Large intestine (tissue), 3 donors: ENCODE measurements at regions not wholly inside any gene's neighbourhood (a gene's known extent, or its start where the extent isn't known, plus 50 kb on each side); places are given as distances from the start of the nearest gene placed in this dataset.
"Not testable (repeated sequence)": the region's sequence is repeated elsewhere in the genome, so short reads cannot be mapped to it uniquely, and the experiment has no call there.

Experiments
- DNase-seq, 2 donors: peaks; one replicate each; pipeline versions ENCODE4 v3.0.0 to v3.0.0-alpha.2; 2013
- H3K27ac ChIP-seq: one replicate; pipeline ENCODE4 v1.5.1; 2013; ENCODE audit warnings: low read length
- H3K27me3 ChIP-seq: 2 replicates; pipeline ENCODE4 v1.6.1; 2013; ENCODE audit warnings: low read length; ENCODE audit not compliant: control insufficient read depth, insufficient read depth
- H3K36me3 ChIP-seq: 2 replicates; pipeline ENCODE4 v1.6.1; 2013; ENCODE audit warnings: low read length; ENCODE audit not compliant: control insufficient read depth, insufficient read depth
- H3K4me1 ChIP-seq: one replicate; pipeline ENCODE4 v1.6.1; 2013; ENCODE audit warnings: low read length; ENCODE audit not compliant: control insufficient read depth, insufficient read depth
- H3K4me3 ChIP-seq: one replicate; pipeline ENCODE4 v1.5.1; 2013; ENCODE audit warnings: low read length
- H3K9me3 ChIP-seq: one replicate; pipeline ENCODE4 v1.6.1; 2013; ENCODE audit warnings: mild to moderate bottlenecking, low read depth, low read length, moderate library complexity; ENCODE audit not compliant: control insufficient read depth
- WGBS: methylation state at CpG from one replicate; pipeline ENCODE4 v1.1.5; 2013; ENCODE audit warnings: low lambda C conversion rate; ENCODE audit not compliant: insufficient coverage; 5-methylcytosine and 5-hydroxymethylcytosine counted together

DNA sequence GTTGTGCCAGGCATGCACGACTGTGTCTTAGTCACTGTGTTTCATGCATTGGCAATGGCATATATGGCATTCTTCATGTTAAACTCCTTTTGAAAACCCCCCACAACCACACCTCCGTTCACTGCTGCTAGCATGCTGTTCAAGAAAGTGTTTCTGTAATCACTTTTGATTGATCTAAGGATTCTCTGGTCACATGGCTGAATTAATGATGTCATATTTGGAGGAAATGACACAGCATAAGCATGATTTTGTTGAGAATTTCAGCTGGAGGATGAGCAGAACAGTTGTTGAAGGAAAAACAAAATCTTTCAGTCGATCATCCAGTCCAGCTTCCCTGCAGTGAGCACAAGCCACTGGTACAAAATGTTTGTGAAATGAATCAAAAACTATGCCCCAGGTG is 203.5 kb upstream of the ECI2 start:
- H3K9me3 ChIP-seq = no peaks in the 10 kb centered on the region
- WGBS = no CpG with 5 or more reads among the region's 3 CpGs

DNA sequence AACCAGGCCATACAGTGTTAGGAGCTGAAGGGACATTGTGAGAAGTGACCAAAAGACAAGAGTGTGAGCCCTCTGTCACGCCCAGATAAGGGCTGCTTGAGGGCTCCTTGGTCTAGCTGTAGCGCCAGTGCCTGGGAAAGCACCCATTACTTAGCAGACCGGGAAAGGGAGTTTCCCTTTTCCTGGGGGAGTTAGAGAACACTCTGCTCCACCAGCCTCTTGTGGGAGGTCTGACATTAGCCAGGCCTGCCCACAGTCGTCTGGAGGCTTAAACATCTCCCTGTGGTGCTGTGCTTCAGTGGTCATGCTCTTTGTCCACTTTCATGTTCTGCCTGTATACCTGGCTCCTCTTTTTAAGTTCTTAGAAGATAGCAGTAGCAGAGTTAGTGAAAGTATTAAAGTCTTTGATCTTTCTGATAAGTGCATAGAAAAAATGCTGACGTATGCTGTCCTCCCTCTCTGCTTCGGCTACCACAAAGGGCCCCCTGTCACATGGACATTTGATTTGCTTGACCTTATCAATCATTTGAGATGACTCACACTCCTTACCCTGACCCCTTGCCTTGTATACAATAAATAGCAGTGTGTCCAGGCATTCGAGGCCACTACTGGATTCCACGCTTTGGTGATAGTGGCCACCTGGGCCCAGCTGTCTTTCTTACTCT is 201.5 kb upstream of the ECI2 start:
- no peaks in the 10 kb centered on the region for H3K27me3 ChIP-seq
- whole genome bisulfite sequencing = no CpG with 5 or more reads among the region's 8 CpGs
- H3K9me3 ChIP-seq = no peaks in the 10 kb centered on the region
- no peaks in the 10 kb centered on the region for H3K4me1 ChIP-seq
- no peak overlapping the region for H3K27ac ChIP-seq
- no peak overlapping the region for H3K4me3 ChIP-seq
- no peaks in the 10 kb centered on the region for H3K36me3 ChIP-seq
- DNase-seq = no peak

More for the DNA sequence above, 203.5 kb upstream of the ECI2 start:
- H3K27ac ChIP-seq = no peak overlapping the region
- H3K36me3 ChIP-seq = no peaks in the 10 kb centered on the region
- no peak overlapping the region for H3K4me3 ChIP-seq
- no peak for DNase-seq
- no peaks in the 10 kb centered on the region for H3K27me3 ChIP-seq
- no peaks in the 10 kb centered on the region for H3K4me1 ChIP-seq

DNA sequence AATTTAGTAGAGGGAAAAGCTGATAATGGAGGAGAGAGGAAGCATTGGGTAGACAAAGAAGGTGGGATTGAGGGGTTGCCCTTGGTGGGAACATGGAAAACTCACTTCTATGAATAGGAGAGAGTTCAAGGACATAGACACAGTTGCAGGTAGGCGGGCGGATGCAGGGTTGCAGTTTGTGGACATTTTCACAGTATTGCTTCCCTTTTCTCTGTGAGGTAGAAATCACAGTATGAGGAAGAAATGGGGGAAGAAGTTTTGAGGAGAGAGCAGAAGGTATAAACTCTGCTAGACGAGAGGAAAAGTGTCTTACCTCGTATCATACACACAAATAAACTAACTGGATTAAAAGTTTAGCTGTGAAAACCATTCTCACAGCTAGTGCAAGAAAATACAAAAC is 200.7 kb upstream of the ECI2 start:
- Histone ChIP-seq H3K36me3 (no peaks in the 10 kb centered on the region), H3K9me3 (no peaks in the 10 kb centered on the region)
- WGBS = no CpG with 5 or more reads among the region's 4 CpGs

DNA sequence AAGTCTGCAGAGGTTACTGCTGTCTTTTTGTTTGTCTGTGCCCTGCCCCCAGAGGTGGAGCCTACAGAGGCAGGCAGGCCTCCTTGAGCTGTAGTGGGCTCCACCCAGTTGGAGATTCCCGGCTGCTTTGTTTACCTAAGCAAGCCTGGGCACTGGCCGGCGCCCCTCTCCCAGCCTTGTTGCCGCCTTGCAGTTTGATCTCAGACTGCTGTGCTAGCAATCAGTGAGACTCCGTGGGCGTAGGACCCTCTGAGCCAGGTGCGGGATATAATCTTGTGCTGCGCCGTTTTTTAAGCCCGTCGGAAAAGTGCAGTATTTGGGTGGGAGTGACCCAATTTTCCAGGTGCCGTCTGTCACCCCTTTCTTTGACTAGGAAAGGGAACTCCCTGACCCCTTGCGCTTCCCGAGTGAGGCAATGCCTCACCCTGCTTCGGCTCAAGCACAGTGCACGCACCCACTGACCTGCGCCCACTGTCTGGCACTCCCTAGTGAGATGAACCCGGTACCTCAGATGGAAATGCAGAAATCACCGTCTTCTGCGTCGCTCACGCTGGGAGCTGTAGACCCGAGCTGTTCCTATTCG is 198.9 kb upstream of the ECI2 start:
- H3K9me3 ChIP-seq, H3K27me3 ChIP-seq, H3K4me3 ChIP-seq, H3K36me3 ChIP-seq, H3K27ac ChIP-seq, H3K4me1 ChIP-seq, DNase-seq: not testable (repeated sequence)
- no CpG with 5 or more reads among the region's 24 CpGs for WGBS

More for the DNA sequence above, 200.7 kb upstream of the ECI2 start:
- Histone ChIP-seq H3K27me3 (no peaks in the 10 kb centered on the region), H3K27ac (no peak overlapping the region), H3K4me1 (no peaks in the 10 kb centered on the region), H3K4me3 (no peak overlapping the region)
- DNase-seq = no peak

DNA sequence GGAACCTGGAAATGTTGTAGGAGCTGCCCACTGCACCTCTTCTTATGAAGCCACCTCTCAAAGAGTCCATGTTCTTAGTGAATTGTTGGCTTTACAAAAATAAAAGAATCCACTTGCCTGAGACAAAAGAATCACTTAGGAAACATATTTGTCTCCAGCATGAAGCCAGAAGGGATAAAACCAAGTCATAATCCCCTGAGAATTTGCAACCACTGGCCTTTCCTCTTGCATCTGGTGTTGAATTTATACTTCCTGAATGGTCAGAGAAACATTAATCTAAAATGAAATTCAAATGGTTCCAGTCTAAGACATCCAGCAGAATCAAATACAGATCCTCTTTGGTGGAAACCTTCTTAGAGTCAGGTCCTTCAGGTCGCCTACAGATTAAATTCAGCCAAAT is 192.5 kb upstream of the ECI2 start:
- no peak overlapping the region for H3K4me3 ChIP-seq
- no peaks in the 10 kb centered on the region for H3K9me3 ChIP-seq
- 100% methylated on average over 1 of the region's 1 CpG for WGBS
- H3K27me3 ChIP-seq = no peaks in the 10 kb centered on the region
- DNase-seq = no peak
- no peaks in the 10 kb centered on the region for H3K4me1 ChIP-seq
- H3K36me3 ChIP-seq = no peaks in the 10 kb centered on the region
- no peak overlapping the region for H3K27ac ChIP-seq

DNA sequence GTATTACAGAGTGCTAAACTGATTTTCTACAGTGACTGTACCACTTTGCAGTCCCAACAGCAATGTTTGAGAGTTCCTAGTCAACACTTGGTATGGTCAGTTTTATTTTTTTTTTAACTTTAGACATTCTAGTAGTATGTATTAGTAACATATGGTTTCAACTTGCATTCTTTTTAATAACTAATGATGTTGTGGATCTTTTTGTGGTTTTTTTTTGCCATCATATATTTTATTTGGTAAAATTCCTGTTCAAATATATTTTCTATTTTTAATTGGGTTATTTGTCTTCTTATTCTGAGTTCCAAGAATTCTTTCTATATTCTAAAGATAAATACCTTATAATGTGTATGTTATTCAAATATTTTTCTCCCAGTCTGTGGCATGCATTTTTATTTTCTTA is 189.4 kb upstream of the ECI2 start:
- H3K9me3 ChIP-seq = no peaks in the 10 kb centered on the region
- H3K4me1 ChIP-seq = peaks cover 3% of the 10 kb centered on the region
- H3K4me3 ChIP-seq = no peak overlapping the region
- no peaks in the 10 kb centered on the region for H3K36me3 ChIP-seq
- H3K27ac ChIP-seq = no peak overlapping the region
- DNase-seq = no peak
- H3K27me3 ChIP-seq = no peaks in the 10 kb centered on the region

DNA sequence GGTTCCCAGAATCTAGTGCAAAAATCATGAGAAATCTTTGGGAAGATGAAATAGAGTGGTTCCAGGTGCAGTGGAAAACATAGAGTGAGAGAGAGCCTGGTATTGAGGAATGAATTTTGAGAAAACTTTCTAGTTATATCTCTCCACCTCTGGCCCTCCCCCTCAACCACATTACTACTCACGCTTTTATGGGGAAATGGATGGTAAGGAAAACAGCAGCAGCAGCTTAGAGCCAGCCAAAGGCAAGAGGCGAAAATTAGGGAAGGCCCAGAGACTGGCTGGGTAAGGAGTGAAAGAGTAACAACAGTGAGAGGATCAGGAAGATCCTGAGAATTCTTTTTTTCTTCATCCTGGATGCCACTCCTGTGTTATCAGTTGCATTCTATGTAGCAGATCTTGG is 187.9 kb upstream of the ECI2 start:
- Histone ChIP-seq H3K9me3 (no peaks in the 10 kb centered on the region), H3K36me3 (no peaks in the 10 kb centered on the region), H3K27ac (no peak overlapping the region), H3K4me1 (peaks cover 3% of the 10 kb centered on the region), H3K4me3 (no peak overlapping the region), H3K27me3 (no peaks in the 10 kb centered on the region)
- DNase-seq = no peak
- WGBS = 71% methylated on average over 1 of the region's 2 CpGs

DNA sequence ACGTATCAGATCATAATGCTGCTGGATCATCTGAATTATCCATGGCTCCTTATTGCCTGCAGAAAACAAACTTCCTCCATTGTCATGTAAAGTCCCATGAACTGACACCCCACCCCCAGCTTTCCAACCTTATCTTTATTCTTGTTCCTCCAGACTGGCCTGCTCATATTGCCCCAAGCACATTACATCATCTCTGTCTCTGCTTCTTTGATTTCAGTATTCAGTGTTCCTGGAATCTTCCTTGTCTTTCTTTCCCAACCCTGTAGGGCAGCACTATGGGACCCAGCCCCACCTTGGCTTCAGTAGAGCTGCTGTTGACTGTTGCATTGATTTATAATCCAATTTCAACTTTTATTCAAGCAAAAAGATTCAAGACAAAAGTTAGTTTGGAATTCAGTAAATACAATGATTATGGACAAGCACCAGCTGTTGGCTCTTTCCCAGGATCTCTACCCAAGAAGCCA is 187.5 kb upstream of the ECI2 start:
- no peak overlapping the region for H3K4me3 ChIP-seq
- WGBS = 100% methylated on average over 1 of the region's 1 CpG
- no peaks in the 10 kb centered on the region for H3K9me3 ChIP-seq
- H3K36me3 ChIP-seq = no peaks in the 10 kb centered on the region
- DNase-seq = peak in 1 of 2 donors; percentile 31
- H3K27ac ChIP-seq = no peak overlapping the region
- H3K27me3 ChIP-seq = no peaks in the 10 kb centered on the region
- H3K4me1 ChIP-seq = peaks cover 3% of the 10 kb centered on the region

DNA sequence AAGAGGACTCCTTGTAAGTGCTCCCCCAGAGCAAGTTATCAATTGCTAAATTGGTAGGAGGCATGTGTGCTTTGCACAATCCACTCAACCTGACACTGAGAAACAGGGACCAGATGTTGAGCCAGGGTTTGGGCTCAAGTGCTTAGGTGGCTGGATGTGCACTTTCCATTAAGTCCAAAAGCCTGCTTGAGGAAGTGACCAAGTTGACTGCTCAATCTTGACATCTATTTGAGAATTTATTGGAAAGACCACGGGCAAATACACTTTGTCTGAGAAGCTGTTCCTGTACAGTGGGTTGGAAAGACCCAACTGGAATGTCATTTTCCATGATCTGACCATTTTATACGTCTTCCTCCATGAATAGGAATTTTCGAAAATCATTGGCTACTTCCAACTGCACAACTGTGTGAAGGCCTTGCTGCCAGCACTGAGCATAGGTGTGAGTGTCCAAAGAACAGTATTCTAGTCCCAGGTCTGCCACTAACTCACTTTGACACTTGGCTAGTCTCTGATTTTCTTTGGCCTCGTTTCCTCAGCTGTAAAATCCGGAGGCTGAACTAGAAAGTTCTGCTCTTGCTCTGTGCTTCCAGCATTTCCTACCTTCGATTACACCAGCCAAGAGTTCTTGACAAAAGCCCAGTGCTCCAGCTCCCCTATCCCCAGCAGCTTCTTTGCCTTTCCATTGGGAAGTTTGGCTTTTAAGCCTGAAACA is 186.9 kb upstream of the ECI2 start:
- no peak for DNase-seq
- Histone ChIP-seq H3K4me1 (peaks cover 3% of the 10 kb centered on the region), H3K27ac (no peak overlapping the region), H3K4me3 (no peak overlapping the region), H3K27me3 (no peaks in the 10 kb centered on the region), H3K9me3 (no peaks in the 10 kb centered on the region), H3K36me3 (no peaks in the 10 kb centered on the region)
- WGBS = no CpG with 5 or more reads among the region's 6 CpGs

DNA sequence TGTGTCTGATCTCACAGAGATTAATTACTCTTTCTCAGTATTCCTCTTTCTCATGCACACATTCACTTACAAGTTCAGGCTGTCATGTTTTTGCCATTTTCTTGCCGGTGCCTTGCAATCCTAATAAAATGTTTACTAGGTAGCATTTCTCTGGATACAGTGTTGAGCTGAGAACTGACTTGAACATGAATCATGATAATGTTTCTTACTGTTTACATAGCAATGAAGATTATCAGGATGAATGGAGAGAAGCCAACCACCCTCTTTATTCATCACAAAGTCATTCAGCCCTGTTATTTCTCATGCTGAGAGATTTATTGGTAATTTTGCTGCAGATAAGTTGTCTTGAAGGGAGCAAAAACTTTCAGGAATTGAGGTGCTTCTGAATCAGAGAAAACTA is 185.5 kb upstream of the ECI2 start:
- no peaks in the 10 kb centered on the region for H3K36me3 ChIP-seq
- WGBS = no CpG with 5 or more reads among the region's 1 CpG
- no peaks in the 10 kb centered on the region for H3K9me3 ChIP-seq
- no peak overlapping the region for H3K4me3 ChIP-seq
- H3K4me1 ChIP-seq = peaks cover 3% of the 10 kb centered on the region
- DNase-seq = no peak
- H3K27ac ChIP-seq = no peak overlapping the region
- no peaks in the 10 kb centered on the region for H3K27me3 ChIP-seq
